ENCODE measurements at regions not wholly inside any gene's neighbourhood (a gene's known extent, or its start where the extent isn't known, plus 50 kb on each side); places are given as distances from the start of the nearest gene placed in this dataset.

DNA sequence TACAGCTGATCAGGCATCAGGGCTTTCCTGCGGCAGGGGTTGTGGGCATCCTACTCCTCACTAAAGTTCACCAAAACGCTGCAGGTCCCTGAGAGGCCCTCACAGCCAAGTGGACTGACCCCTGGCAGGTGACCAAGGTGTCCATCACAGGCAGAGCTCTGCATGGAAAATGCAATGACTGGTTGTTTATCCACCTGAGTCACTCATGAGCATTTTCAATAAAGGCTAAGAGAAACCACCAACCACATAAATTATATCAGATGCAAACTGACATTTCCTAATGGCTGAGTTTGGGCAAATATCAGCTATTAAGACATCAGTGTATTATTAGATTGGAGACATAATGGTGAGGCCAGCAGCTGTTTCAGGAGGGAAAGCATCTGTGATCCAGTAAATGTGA, 152.7 kb upstream of the SYNDIG1 start:
- no peaks in the 10 kb centered on the region for H3K4me1 ChIP-seq (ENCODE audit: control insufficient read depth in 2 of 2, insufficient read depth in 1 of 2, low read depth in 1 of 2, low read length in 2 of 2)
- H3K27me3 ChIP-seq (ENCODE audit: control insufficient read depth in 3 of 3, insufficient read depth in 3 of 3, low read depth in 1 of 3, low read length in 3 of 3), result peaks cover 0 to 4% (median 0%) of the 10 kb centered on the region in 3 experiments
- no peaks in the 10 kb centered on the region for H3K36me3 ChIP-seq (replicated peaks in 1 of 2; ENCODE audit: control insufficient read depth in 2 of 2, insufficient read depth in 2 of 2, low read length in 2 of 2)
- H2BK5ac ChIP-seq (ENCODE audit: low read length), result no peak overlapping the region
- no peak overlapping the region for H3K27ac ChIP-seq (replicated peaks; ENCODE audit: low read length)
- H2BK120ac ChIP-seq (ENCODE audit: low read depth, low read length), result no peak overlapping the region
- H3K9ac ChIP-seq (ENCODE audit: low read depth, low read length, poor library complexity), result no peak overlapping the region
- H4K91ac ChIP-seq (ENCODE audit: low read depth, low read length, poor library complexity), result no peak overlapping the region
- WGBS, 2 donors (ENCODE audit: extremely low coverage in 2 of 2, insufficient read length in 2 of 2, insufficient replicate concordance in 1 of 2), result no CpG with 5 or more reads among the region's 2 CpGs
- DNase-seq (ENCODE audit: low spot score), result no peak
- no peak overlapping the region for H2BK12ac ChIP-seq (ENCODE audit: low read length)
- H3K4me2 ChIP-seq (ENCODE audit: insufficient read depth, low read length, poor library complexity, severe bottlenecking), result no peak overlapping the region
- H3K9me3 ChIP-seq (replicated peaks in 1 of 2; ENCODE audit: control insufficient read depth in 2 of 2, insufficient read depth in 1 of 2, low read depth in 1 of 2, low read length in 2 of 2), result no peaks in the 10 kb centered on the region
- no peak overlapping the region for H3K18ac ChIP-seq (ENCODE audit: low read length)
- no peak overlapping the region for H4K8ac ChIP-seq (ENCODE audit: low read depth, low read length)
- no peaks in the 10 kb centered on the region for H3K79me1 ChIP-seq (ENCODE audit: low read depth, low read length)
- no peak overlapping the region for H2AFZ ChIP-seq (ENCODE audit: low read length)
- H2AK5ac ChIP-seq (ENCODE audit: low read depth, low read length), result no peak overlapping the region
- no peak overlapping the region for H3K23ac ChIP-seq (ENCODE audit: low read depth, low read length, poor library complexity)
- H2BK15ac ChIP-seq (ENCODE audit: low read length), result no peak overlapping the region
- no peak overlapping the region for H3K14ac ChIP-seq (ENCODE audit: low read length)
- no peak overlapping the region for H3K4me3 ChIP-seq (ENCODE audit: low read length in 2 of 2)
- no peak overlapping the region for H3K4ac ChIP-seq (ENCODE audit: low read length)

DNA sequence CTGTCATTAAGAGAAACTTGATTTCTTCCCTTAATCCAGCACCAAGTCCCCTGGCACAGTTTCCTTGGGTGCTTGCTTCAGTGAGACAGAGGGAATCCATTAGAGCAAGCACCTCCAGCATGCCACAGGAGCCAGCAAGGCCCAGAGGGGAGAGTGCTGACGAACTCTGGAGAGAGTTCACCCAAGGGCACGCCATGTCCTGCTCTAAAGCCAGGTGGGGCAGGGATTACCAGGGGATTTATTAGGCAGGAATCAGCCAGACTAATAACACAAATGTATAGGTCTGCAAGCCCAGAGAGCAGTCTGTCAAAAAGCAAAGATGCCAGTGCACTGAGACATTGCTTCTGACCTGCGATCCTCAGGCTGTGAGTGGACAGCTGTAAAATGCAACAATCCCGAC, 155.4 kb upstream of the SYNDIG1 start:
- Histone ChIP-seq H3K27me3 (ENCODE audit: control insufficient read depth in 3 of 3, insufficient read depth in 3 of 3, low read depth in 1 of 3, low read length in 3 of 3) (peaks cover 0 to 4% (median 0%) of the 10 kb centered on the region in 3 experiments), H4K8ac (ENCODE audit: low read depth, low read length) (no peak overlapping the region), H3K23ac (ENCODE audit: low read depth, low read length, poor library complexity) (no peak overlapping the region), H3K18ac (ENCODE audit: low read length) (no peak overlapping the region), H3K9ac (ENCODE audit: low read depth, low read length, poor library complexity) (no peak overlapping the region), H3K4me1 (ENCODE audit: control insufficient read depth in 2 of 2, insufficient read depth in 1 of 2, low read depth in 1 of 2, low read length in 2 of 2) (no peaks in the 10 kb centered on the region), H3K4ac (ENCODE audit: low read length) (no peak overlapping the region), H2BK15ac (ENCODE audit: low read length) (no peak overlapping the region), H3K27ac (replicated peaks; ENCODE audit: low read length) (no peak overlapping the region), H3K9me3 (replicated peaks in 1 of 2; ENCODE audit: control insufficient read depth in 2 of 2, insufficient read depth in 1 of 2, low read depth in 1 of 2, low read length in 2 of 2) (no peaks in the 10 kb centered on the region), H2AK5ac (ENCODE audit: low read depth, low read length) (no peak overlapping the region), H3K36me3 (replicated peaks in 1 of 2; ENCODE audit: control insufficient read depth in 2 of 2, insufficient read depth in 2 of 2, low read length in 2 of 2) (no peaks in the 10 kb centered on the region), H3K4me2 (ENCODE audit: insufficient read depth, low read length, poor library complexity, severe bottlenecking) (no peak overlapping the region), H4K91ac (ENCODE audit: low read depth, low read length, poor library complexity) (no peak overlapping the region), H2AFZ (ENCODE audit: low read length) (no peak overlapping the region), H3K79me1 (ENCODE audit: low read depth, low read length) (no peaks in the 10 kb centered on the region), H2BK12ac (ENCODE audit: low read length) (no peak overlapping the region), H2BK120ac (ENCODE audit: low read depth, low read length) (no peak overlapping the region), H3K14ac (ENCODE audit: low read length) (no peak overlapping the region), H2BK5ac (ENCODE audit: low read length) (no peak overlapping the region), H3K4me3 (ENCODE audit: low read length in 2 of 2) (no peak overlapping the region)
- no CpG with 5 or more reads among the region's 4 CpGs for WGBS, 2 donors (ENCODE audit: extremely low coverage in 2 of 2, insufficient read length in 2 of 2, insufficient replicate concordance in 1 of 2)
- DNase-seq (ENCODE audit: low spot score), result no peak

DNA sequence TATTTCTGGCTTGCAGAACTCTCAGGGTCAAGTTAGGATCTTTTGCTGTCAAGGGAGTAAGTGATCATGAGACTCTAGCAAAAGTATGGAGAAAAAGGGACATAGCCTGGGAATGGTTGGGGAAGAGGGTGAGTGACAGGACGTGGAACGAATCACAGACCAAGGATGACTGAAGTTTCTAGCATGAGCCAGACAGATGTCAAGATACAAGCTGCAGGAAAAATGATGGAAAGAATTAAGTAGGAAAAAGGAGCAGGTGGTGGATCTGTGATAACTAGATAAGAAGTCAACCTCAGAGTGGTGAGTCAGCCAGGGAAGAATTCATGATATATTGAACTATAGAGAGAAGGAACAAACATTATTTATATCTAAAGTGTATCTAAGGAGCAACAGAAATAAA, 159.8 kb upstream of the SYNDIG1 start:
- Histone ChIP-seq H4K91ac (ENCODE audit: low read depth, low read length, poor library complexity) (no peak overlapping the region), H3K4me1 (ENCODE audit: control insufficient read depth in 2 of 2, insufficient read depth in 1 of 2, low read depth in 1 of 2, low read length in 2 of 2) (no peaks in the 10 kb centered on the region), H2BK120ac (ENCODE audit: low read depth, low read length) (no peak overlapping the region), H3K4me3 (ENCODE audit: low read length in 2 of 2) (no peak overlapping the region), H3K36me3 (replicated peaks in 1 of 2; ENCODE audit: control insufficient read depth in 2 of 2, insufficient read depth in 2 of 2, low read length in 2 of 2) (no peaks in the 10 kb centered on the region), H2BK12ac (ENCODE audit: low read length) (no peak overlapping the region), H3K18ac (ENCODE audit: low read length) (no peak overlapping the region), H3K27me3 (ENCODE audit: control insufficient read depth in 3 of 3, insufficient read depth in 3 of 3, low read depth in 1 of 3, low read length in 3 of 3) (peaks cover 0 to 4% (median 0%) of the 10 kb centered on the region in 3 experiments), H3K23ac (ENCODE audit: low read depth, low read length, poor library complexity) (no peak overlapping the region), H3K79me1 (ENCODE audit: low read depth, low read length) (no peaks in the 10 kb centered on the region), H2BK15ac (ENCODE audit: low read length) (no peak overlapping the region), H3K4ac (ENCODE audit: low read length) (no peak overlapping the region), H4K8ac (ENCODE audit: low read depth, low read length) (no peak overlapping the region), H3K9me3 (replicated peaks in 1 of 2; ENCODE audit: control insufficient read depth in 2 of 2, insufficient read depth in 1 of 2, low read depth in 1 of 2, low read length in 2 of 2) (no peaks in the 10 kb centered on the region), H3K4me2 (ENCODE audit: insufficient read depth, low read length, poor library complexity, severe bottlenecking) (no peak overlapping the region), H2BK5ac (ENCODE audit: low read length) (no peak overlapping the region), H2AFZ (ENCODE audit: low read length) (no peak overlapping the region), H3K14ac (ENCODE audit: low read length) (no peak overlapping the region), H2AK5ac (ENCODE audit: low read depth, low read length) (no peak overlapping the region), H3K27ac (replicated peaks; ENCODE audit: low read length) (no peak overlapping the region), H3K9ac (ENCODE audit: low read depth, low read length, poor library complexity) (no peak overlapping the region)
- no peak for DNase-seq (ENCODE audit: low spot score)
- no CpG with 5 or more reads among the region's 2 CpGs for WGBS, 2 donors (ENCODE audit: extremely low coverage in 2 of 2, insufficient read length in 2 of 2, insufficient replicate concordance in 1 of 2)

DNA sequence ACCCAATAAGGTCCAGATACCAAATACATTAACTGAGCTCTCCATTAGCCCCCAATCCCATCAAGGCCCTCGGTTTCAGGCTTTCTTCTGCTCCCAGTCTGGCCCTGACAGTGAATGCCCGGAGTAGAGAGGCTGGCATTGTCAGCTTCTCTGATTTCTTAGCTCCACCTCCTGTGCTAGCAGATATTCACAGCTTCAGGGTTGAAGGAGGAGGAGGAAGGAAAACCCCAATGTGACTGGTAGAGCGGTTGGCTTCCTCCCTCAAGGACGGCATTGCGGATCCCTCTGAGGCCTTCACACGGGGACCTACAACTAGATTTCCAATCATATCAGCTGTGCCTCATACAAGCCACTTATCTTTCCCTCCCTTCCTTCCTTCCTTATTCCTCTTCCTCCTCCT, 164.1 kb upstream of the SYNDIG1 start:
- no peak overlapping the region for H4K91ac ChIP-seq (ENCODE audit: low read depth, low read length, poor library complexity)
- H2AFZ ChIP-seq (ENCODE audit: low read length), result no peak overlapping the region
- no peak overlapping the region for H3K4ac ChIP-seq (ENCODE audit: low read length)
- no peak overlapping the region for H3K14ac ChIP-seq (ENCODE audit: low read length)
- no peak overlapping the region for H2BK15ac ChIP-seq (ENCODE audit: low read length)
- H3K9ac ChIP-seq (ENCODE audit: low read depth, low read length, poor library complexity), result no peak overlapping the region
- no peaks in the 10 kb centered on the region for H3K9me3 ChIP-seq (replicated peaks in 1 of 2; ENCODE audit: control insufficient read depth in 2 of 2, insufficient read depth in 1 of 2, low read depth in 1 of 2, low read length in 2 of 2)
- H3K36me3 ChIP-seq (replicated peaks in 1 of 2; ENCODE audit: control insufficient read depth in 2 of 2, insufficient read depth in 2 of 2, low read length in 2 of 2), result no peaks in the 10 kb centered on the region
- H3K27me3 ChIP-seq (ENCODE audit: control insufficient read depth in 3 of 3, insufficient read depth in 3 of 3, low read depth in 1 of 3, low read length in 3 of 3), result no peaks in the 10 kb centered on the region
- no peak overlapping the region for H3K18ac ChIP-seq (ENCODE audit: low read length)
- no peak overlapping the region for H2BK12ac ChIP-seq (ENCODE audit: low read length)
- H2BK120ac ChIP-seq (ENCODE audit: low read depth, low read length), result no peak overlapping the region
- H3K23ac ChIP-seq (ENCODE audit: low read depth, low read length, poor library complexity), result no peak overlapping the region
- H2BK5ac ChIP-seq (ENCODE audit: low read length), result no peak overlapping the region
- no peak overlapping the region for H2AK5ac ChIP-seq (ENCODE audit: low read depth, low read length)
- no CpG with 5 or more reads among the region's 6 CpGs for WGBS, 2 donors (ENCODE audit: extremely low coverage in 2 of 2, insufficient read length in 2 of 2, insufficient replicate concordance in 1 of 2)
- no peak overlapping the region for H3K4me2 ChIP-seq (ENCODE audit: insufficient read depth, low read length, poor library complexity, severe bottlenecking)
- H3K4me1 ChIP-seq (ENCODE audit: control insufficient read depth in 2 of 2, insufficient read depth in 1 of 2, low read depth in 1 of 2, low read length in 2 of 2), result no peaks in the 10 kb centered on the region
- no peak for DNase-seq (ENCODE audit: low spot score)
- no peak overlapping the region for H3K4me3 ChIP-seq (ENCODE audit: low read length in 2 of 2)
- H4K8ac ChIP-seq (ENCODE audit: low read depth, low read length), result no peak overlapping the region
- H3K79me1 ChIP-seq (ENCODE audit: low read depth, low read length), result no peaks in the 10 kb centered on the region
- H3K27ac ChIP-seq (replicated peaks; ENCODE audit: low read length), result no peak overlapping the region

Measured in neuronal stem cell (in vitro differentiated cells).